A549 (cell line): ENCODE measurements at regions not wholly inside any gene's neighbourhood (a gene's known extent, or its start where the extent isn't known, plus 50 kb on each side); places are given as distances from the start of the nearest gene placed in this dataset.

ENCODE experiments used
- ATAC-seq, 2 experiments: fragments of 200-7000 bp in 1 of 2; fragments of >200 bp in 1 of 2; cut with Nextera tagmentation in 1 of 2; cut with Tn5 transposase in 1 of 2; 3 replicates each; pipeline versions ENCODE4 v1.8.0 to v1.9.1; 2018 to 2020; ENCODE audit warnings: mild to moderate bottlenecking in 1 of 2, moderate library complexity in 1 of 2
- CTCF ChIA-PET: fragments of 300-600 bp; sonication (Branson Sonifier 250); formaldehyde crosslinking; extraction: SDS; loops from one replicate; lab custom pipeline; 2021; ENCODE audit warnings: antibody characterized with exemption, inconsistent platforms; lab: Yijun Ruan, JAX
- POLR2A ChIA-PET: fragments of 350-600 bp; formaldehyde crosslinking; extraction: SDS; loops from one replicate; lab custom pipeline; 2021; ENCODE audit warnings: antibody characterized with exemption, inconsistent platforms; lab: Yijun Ruan, JAX
- DNase-seq, 2 experiments: peaks; one replicate each; pipeline versions ENCODE4 v3.0.0 to v3.0.0-alpha.2; 2011 to 2016; ENCODE audit warnings: low read depth in 1 of 2, low spot score in 1 of 2
- FAIRE-seq: peaks from 2 replicates; lab custom pipeline; 2011; peaks lifted over from hg19 to GRCh38; lab: Jason Lieb, UNC
- H3K27ac ChIP-seq, 2 experiments: fragments of >200 bp; sonication (Bioruptor Twin); formaldehyde crosslinking; 3 replicates each; pipeline ENCODE4 v1.5.1; 2016 to 2017
- H3K4me1 ChIP-seq: fragments of >200 bp; sonication (Bioruptor Twin); formaldehyde crosslinking; 3 replicates; pipeline ENCODE4 v1.6.1; 2016
- H3K4me2 ChIP-seq: fragments of >200 bp; sonication (Bioruptor Twin); formaldehyde crosslinking; 3 replicates; pipeline ENCODE4 v1.6.1; 2016
- H3K4me3 ChIP-seq: fragments of >200 bp; sonication (Bioruptor Twin); formaldehyde crosslinking; 3 replicates; pipeline ENCODE4 v1.5.1; 2016
- H3K9me3 ChIP-seq: fragments of >200 bp; sonication (Bioruptor Twin); formaldehyde crosslinking; 3 replicates; pipeline ENCODE4 v1.6.1; 2016
- ATOH8 ChIP-seq: fragments of 250-450 bp; sonication (Bioruptor Pico); IDR thresholded peaks from 2 replicates; pipeline ENCODE4 v1.5.0; 2020; ENCODE audit warnings: low read depth, mild to moderate bottlenecking, moderate library complexity
- BHLHE40 ChIP-seq: IDR thresholded peaks from 2 replicates; pipeline ENCODE4 v1.6.1; 2012; ENCODE audit warnings: low read depth, low read length, inconsistent platforms
- CBX2 ChIP-seq: fragments of 200-600 bp; sonication (generic); IDR thresholded peaks from 2 replicates; pipeline ENCODE4 v1.6.1; 2016; ENCODE audit warnings: low read depth, mild to moderate bottlenecking, borderline replicate concordance
- CBX8 ChIP-seq: fragments of 200-600 bp; sonication (generic); IDR thresholded peaks from 2 replicates; pipeline ENCODE4 v1.6.1; 2016
- CEBPB ChIP-seq, 2 experiments: fragments of >200 bp in 1 of 2; sonication (Bioruptor Twin) in 1 of 2; formaldehyde crosslinking in 1 of 2; IDR thresholded peaks; 2 replicates each; pipeline ENCODE4 v1.6.1; 2012 to 2016
- EHMT2 ChIP-seq: fragments of 200-600 bp; sonication (generic); IDR thresholded peaks from 2 replicates; pipeline ENCODE4 v1.6.1; 2016; ENCODE audit warnings: antibody characterized with exemption, low read depth, mild to moderate bottlenecking, moderate library complexity
- EP300 ChIP-seq, 2 experiments: fragments of >200 bp; sonication (Bioruptor Twin); formaldehyde crosslinking; IDR thresholded peaks; 2 replicates in 1 of 2; 3 replicates in 1 of 2; pipeline ENCODE4 v1.6.1; 2016 to 2017
- ESRRA ChIP-seq: fragments of 150-350 bp; IDR thresholded peaks from 2 replicates; pipeline ENCODE4 v1.6.1; 2014; ENCODE audit warnings: mild to moderate bottlenecking, low read length, borderline replicate concordance
- FOSL2 ChIP-seq, 2 experiments: fragments of 450-650 bp in 1 of 2; fragments of >200 bp in 1 of 2; sonication (Bioruptor Twin) in 1 of 2; formaldehyde crosslinking; IDR thresholded peaks; 2 replicates each; pipeline versions ENCODE4 v1.5.0 to v1.6.1; 2016 to 2020; ENCODE audit warnings: mild to moderate bottlenecking in 1 of 2, moderate library complexity in 1 of 2
- FOXS1 ChIP-seq: fragments of 250-450 bp; sonication (Bioruptor Pico); IDR thresholded peaks from 2 replicates; pipeline ENCODE4 v1.5.0; 2020; ENCODE audit warnings: mild to moderate bottlenecking, moderate library complexity
- HOXB5 ChIP-seq: fragments of 250-450 bp; sonication (Bioruptor Pico); IDR thresholded peaks from 2 replicates; pipeline ENCODE4 v1.5.0; 2020; ENCODE audit warnings: mild to moderate bottlenecking, moderate library complexity
- JUN ChIP-seq, 2 experiments: fragments of >200 bp; sonication (Bioruptor Twin); formaldehyde crosslinking; IDR thresholded peaks; 2 replicates in 1 of 2; 3 replicates in 1 of 2; pipeline ENCODE4 v1.6.1; 2016 to 2017
- JUNB ChIP-seq: fragments of >200 bp; sonication (Bioruptor Twin); formaldehyde crosslinking; IDR thresholded peaks from 2 replicates; pipeline ENCODE4 v1.6.1; 2016
- KDM1A ChIP-seq: fragments of 200-600 bp; sonication (generic); IDR thresholded peaks from 2 replicates; pipeline ENCODE4 v1.6.1; 2016; ENCODE audit warnings: low read depth, mild to moderate bottlenecking
- KDM5A ChIP-seq: fragments of 200-600 bp; sonication (generic); IDR thresholded peaks from 2 replicates; pipeline ENCODE4 v1.6.1; 2016; ENCODE audit warnings: antibody characterized with exemption, mild to moderate bottlenecking
- MAFK ChIP-seq: fragments of 450-650 bp; IDR thresholded peaks from 2 replicates; pipeline ENCODE4 v1.6.1; 2014; ENCODE audit not compliant: partially characterized antibody
- MAZ ChIP-seq: fragments of 150-350 bp; IDR thresholded peaks from 2 replicates; pipeline ENCODE4 v1.6.1; 2014; ENCODE audit warnings: antibody characterized with exemption, low read depth, low read length, borderline replicate concordance
- NPAS2 ChIP-seq: fragments of 250-450 bp; sonication (Bioruptor Pico); IDR thresholded peaks from 2 replicates; pipeline ENCODE4 v1.8.0; 2022; ENCODE audit warnings: mild to moderate bottlenecking, moderate library complexity, borderline replicate concordance
- PBX3 ChIP-seq: IDR thresholded peaks from 2 replicates; pipeline ENCODE4 v1.6.1; 2012
- POLR2A ChIP-seq: IDR thresholded peaks from 2 replicates; pipeline ENCODE4 v1.6.1; 2012; ENCODE audit warnings: mild to moderate bottlenecking, low read length
- POLR2AphosphoS2 ChIP-seq: conservative IDR thresholded peaks from 2 replicates; pipeline ENCODE4 v1.6.1; 2012; ENCODE audit warnings: low read length, improper control_type of control experiment, inconsistent platforms
- RAD21 ChIP-seq, 2 experiments: fragments of >200 bp in 1 of 2; sonication (Bioruptor Twin) in 1 of 2; formaldehyde crosslinking in 1 of 2; IDR thresholded peaks in 1 of 2; conservative IDR thresholded peaks in 1 of 2; 2 replicates in 1 of 2; 3 replicates in 1 of 2; pipeline ENCODE4 v1.6.1; 2012 to 2018; ENCODE audit warnings: inconsistent platforms in 1 of 2
- RNF2 ChIP-seq: fragments of 200-600 bp; sonication (generic); IDR thresholded peaks from 2 replicates; pipeline ENCODE4 v1.6.1; 2016; ENCODE audit warnings: low read depth, mild to moderate bottlenecking, antibody characterized with exemption, moderate library complexity, borderline replicate concordance
- SREBF2 ChIP-seq: fragments of 450-650 bp; IDR thresholded peaks from 2 replicates; pipeline ENCODE4 v1.6.1; 2014; ENCODE audit warnings: mild to moderate bottlenecking, moderate library complexity
- TFCP2L1 ChIP-seq: fragments of 250-450 bp; sonication (Bioruptor Pico); IDR thresholded peaks from 2 replicates; pipeline ENCODE4 v1.5.0; 2021; ENCODE audit warnings: mild to moderate bottlenecking
- USF2 ChIP-seq: fragments of 450-650 bp; IDR thresholded peaks from 2 replicates; pipeline ENCODE4 v1.6.1; 2014; ENCODE audit warnings: antibody characterized with exemption
- ZC3H11A ChIP-seq: fragments of 450-650 bp; IDR thresholded peaks from 2 replicates; pipeline ENCODE4 v1.6.1; 2014; ENCODE audit warnings: antibody characterized with exemption, mild to moderate bottlenecking
- ZFP36 ChIP-seq: fragments of 450-650 bp; IDR thresholded peaks from 2 replicates; pipeline ENCODE4 v1.6.1; 2014; ENCODE audit warnings: borderline replicate concordance; ENCODE audit not compliant: partially characterized antibody
- WGBS: methylation state at CpG from one replicate; pipeline ENCODE4 v1.1.6; 2017; ENCODE audit errors: missing lambda C conversion rate; 5-methylcytosine and 5-hydroxymethylcytosine counted together
- TF ChIP-seq, protein P1 (sequence below): fragments of 150-350 bp; IDR thresholded peaks from 2 replicates; pipeline ENCODE4 v1.6.1; 2014; ENCODE audit warnings: low read depth, mild to moderate bottlenecking, low read length

DNA sequence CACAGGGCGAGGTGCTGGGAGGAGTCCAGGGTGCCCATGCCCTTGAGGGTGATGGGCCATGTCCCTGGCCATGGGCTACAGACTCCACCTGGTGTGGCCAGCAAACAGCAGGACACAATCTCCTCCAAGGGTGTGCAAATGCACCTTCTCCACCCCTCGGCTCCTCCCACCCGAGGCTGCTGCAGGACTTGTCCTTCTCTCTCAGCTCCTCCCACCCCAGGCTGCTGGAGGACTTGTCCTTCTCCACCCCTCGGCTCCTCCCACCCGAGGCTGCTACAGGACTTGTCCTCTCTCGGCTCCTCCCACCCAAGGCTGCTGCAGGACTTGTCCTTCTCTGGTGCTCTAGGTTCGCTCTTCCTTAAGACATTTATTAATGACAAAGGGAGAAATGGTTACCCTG lies 57.3 kb upstream of the SNTG2 start (continued):
- TF ChIP-seq, protein P1, sequence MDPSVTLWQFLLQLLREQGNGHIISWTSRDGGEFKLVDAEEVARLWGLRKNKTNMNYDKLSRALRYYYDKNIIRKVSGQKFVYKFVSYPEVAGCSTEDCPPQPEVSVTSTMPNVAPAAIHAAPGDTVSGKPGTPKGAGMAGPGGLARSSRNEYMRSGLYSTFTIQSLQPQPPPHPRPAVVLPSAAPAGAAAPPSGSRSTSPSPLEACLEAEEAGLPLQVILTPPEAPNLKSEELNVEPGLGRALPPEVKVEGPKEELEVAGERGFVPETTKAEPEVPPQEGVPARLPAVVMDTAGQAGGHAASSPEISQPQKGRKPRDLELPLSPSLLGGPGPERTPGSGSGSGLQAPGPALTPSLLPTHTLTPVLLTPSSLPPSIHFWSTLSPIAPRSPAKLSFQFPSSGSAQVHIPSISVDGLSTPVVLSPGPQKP, result no peak
- TF ChIP-seq HOXB5 (CRISPR knock-in tag), result no peak

GRCh38 chr2:892892-893291 lies 57.8 kb upstream of the SNTG2 start:
- Histone ChIP-seq H3K4me3 (no peak overlapping the region), H3K9me3 (no peaks in the 10 kb centered on the region), H3K4me1 (no peaks in the 10 kb centered on the region), H3K27ac (no peak overlapping the region), H3K4me2 (peak overlapping the region; percentile 10; the same call in 1 of the 3 replicates)
- DNase-seq (no peak), ATAC-seq (no peak), FAIRE-seq (no peak)
- TF ChIP-seq MAFK (peak; percentile 3), RAD21 (conservative IDR thresholded peaks at IDR 0.05 in 1 of 2, IDR thresholded peaks at IDR 0.05 in 1 of 2) (no peak)
- ChIA-PET CTCF (no interaction called here), POLR2A (no interaction called here)
- 7% methylated on average over 6 of the region's 13 CpGs for WGBS

DNA sequence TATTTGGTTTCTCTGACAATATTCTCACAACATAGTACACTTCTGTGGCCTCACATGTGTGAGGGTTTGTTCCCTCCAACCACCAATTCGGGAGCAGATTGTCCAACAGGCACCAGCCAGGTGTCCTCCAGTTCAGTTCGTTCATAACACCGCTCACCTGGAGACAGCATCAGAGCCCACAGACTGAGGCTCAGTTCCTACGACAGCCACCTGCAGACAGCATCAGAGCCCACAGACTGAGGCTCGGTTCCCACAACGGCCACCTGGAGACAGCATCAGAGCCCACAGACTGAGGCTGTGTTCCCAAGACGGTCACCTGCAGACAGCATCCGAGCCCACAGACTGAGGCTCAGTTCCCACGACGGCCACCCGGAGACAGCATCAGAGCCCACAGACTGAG lies 58.2 kb upstream of the SNTG2 start:
- H3K27ac ChIP-seq, result no peak overlapping the region
- ChIA-PET CTCF (no interaction called here), POLR2A (no interaction called here)
- no peaks in the 10 kb centered on the region for H3K9me3 ChIP-seq
- FAIRE-seq (no peak), ATAC-seq (no peak), DNase-seq (no peak)
- H3K4me3 ChIP-seq, result no peak overlapping the region
- WGBS, result 45% methylated on average over 11 of the region's 11 CpGs
- H3K4me1 ChIP-seq, result no peaks in the 10 kb centered on the region
- no peak for TF ChIP-seq PBX3
- TF ChIP-seq FOXS1, result no peak
- no peak for TF ChIP-seq USF2
- TF ChIP-seq ESRRA, result no peak
- TF ChIP-seq KDM5A, result no peak
- TF ChIP-seq BHLHE40, result no peak
- no peak for TF ChIP-seq FOSL2 (IDR thresholded peaks at IDR 0.05)
- TF ChIP-seq FOSL2 (CRISPR knock-in tag; IDR thresholded peaks at IDR 0.05), result no peak
- TF ChIP-seq ZC3H11A, result no peak
- no peak for TF ChIP-seq SREBF2
- no peak for TF ChIP-seq RNF2
- no peak for TF ChIP-seq ZFP36
- TF ChIP-seq CBX2, result no peak
- no peak for TF ChIP-seq EP300 (IDR thresholded peaks at IDR 0.05)
- no peak for TF ChIP-seq TFCP2L1
- TF ChIP-seq ATOH8, result no peak
- TF ChIP-seq MAFK, result no peak
- no peak overlapping the region for H3K4me2 ChIP-seq

DNA sequence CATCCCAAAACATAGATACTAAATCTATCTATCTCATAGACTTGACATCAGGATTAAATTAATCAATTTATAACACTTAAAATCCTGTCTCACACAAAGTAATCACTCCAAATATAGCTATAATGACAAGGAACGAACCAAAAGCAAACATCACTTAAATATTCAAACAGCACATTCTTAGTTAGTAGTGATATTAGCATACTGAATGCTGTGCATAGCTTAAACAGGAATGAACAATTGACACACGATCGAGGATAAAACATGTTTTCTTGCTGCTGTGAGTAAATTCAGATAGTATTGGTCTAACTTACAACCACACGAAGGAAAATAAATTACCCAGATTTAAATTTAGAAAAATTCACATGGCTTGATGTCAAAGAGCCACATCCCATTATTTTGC lies 58.9 kb upstream of the SNTG2 start:
- Histone ChIP-seq H3K4me3 (no peak overlapping the region), H3K4me1 (no peaks in the 10 kb centered on the region), H3K9me3 (no peaks in the 10 kb centered on the region), H3K4me2 (no peak overlapping the region), H3K27ac (no peak overlapping the region)
- FAIRE-seq, result no peak
- 6% methylated on average over 4 of the region's 4 CpGs for WGBS
- TF ChIP-seq USF2, result no peak
- TF ChIP-seq FOSL2 (IDR thresholded peaks at IDR 0.05), result no peak
- no peak for TF ChIP-seq FOSL2 (CRISPR knock-in tag; IDR thresholded peaks at IDR 0.05)
- TF ChIP-seq NPAS2 (CRISPR knock-in tag), result no peak
- TF ChIP-seq KDM1A, result no peak
- no peak for TF ChIP-seq ZC3H11A
- no peak for TF ChIP-seq ESRRA
- no peak for TF ChIP-seq JUN (IDR thresholded peaks at IDR 0.05)
- TF ChIP-seq CBX2, result no peak
- no peak for TF ChIP-seq EHMT2
- no peak for TF ChIP-seq JUNB
- TF ChIP-seq CBX8, result no peak
- TF ChIP-seq POLR2AphosphoS2, result no peak
- TF ChIP-seq PBX3, result no peak
- no peak for TF ChIP-seq MAZ
- no peak for TF ChIP-seq POLR2A
- no peak for TF ChIP-seq RAD21 (conservative IDR thresholded peaks at IDR 0.05 in 1 of 2, IDR thresholded peaks at IDR 0.05 in 1 of 2)
- no peak for TF ChIP-seq CEBPB (IDR thresholded peaks at IDR 0.05)
- CTCF ChIA-PET, result no interaction called here
- no peak for DNase-seq
- no peak for ATAC-seq
- POLR2A ChIA-PET, result no interaction called here
